NT2/D1 (cell line): ENCODE measurements at regions not wholly inside any gene's neighbourhood (a gene's known extent, or its start where the extent isn't known, plus 50 kb on each side); places are given as distances from the start of the nearest gene placed in this dataset.

Experiments
- YY1 ChIP-seq: IDR thresholded peaks from 2 replicates; pipeline ENCODE4 v1.6.1; 2011; ENCODE audit not compliant: insufficient read length, insufficient read depth
- ZNF274 ChIP-seq: IDR thresholded peaks from 2 replicates; pipeline ENCODE4 v1.6.1; 2011; ENCODE audit warnings: mild to moderate bottlenecking, low read depth, low read length

GRCh38 chr6:126094411-126094810, 108.1 kb downstream of the TRMT11 start:
- TF ChIP-seq YY1 (no peak), ZNF274 (no peak)
